Stimulated activated naive CD8-positive, alpha-beta T cell treated with anti-CD3 and anti-CD28 coated beads, Interleukin-15, Interleukin-2, amounts not matched to agents 100 U/mL and 50 U/mL, for 24 hours (primary cell): ENCODE measurements at regions not wholly inside any gene's neighbourhood (a gene's known extent, or its start where the extent isn't known, plus 50 kb on each side); places are given as distances from the start of the nearest gene placed in this dataset.
A peak's percentile ranks its signal among the peaks of the same experiment; 100 is the strongest.
"Not testable (repeated sequence)": the region's sequence is repeated elsewhere in the genome, so short reads cannot be mapped to it uniquely, and the experiment has no call there.

ENCODE experiments used
- ATAC-seq: fragments of 150-1000 bp; cut with Tn5 transposase; one replicate; pipeline ENCODE4 v1.10.0; 2021
- DNase-seq: peaks from one replicate; pipeline ENCODE4 v3.0.0; 2021

DNA sequence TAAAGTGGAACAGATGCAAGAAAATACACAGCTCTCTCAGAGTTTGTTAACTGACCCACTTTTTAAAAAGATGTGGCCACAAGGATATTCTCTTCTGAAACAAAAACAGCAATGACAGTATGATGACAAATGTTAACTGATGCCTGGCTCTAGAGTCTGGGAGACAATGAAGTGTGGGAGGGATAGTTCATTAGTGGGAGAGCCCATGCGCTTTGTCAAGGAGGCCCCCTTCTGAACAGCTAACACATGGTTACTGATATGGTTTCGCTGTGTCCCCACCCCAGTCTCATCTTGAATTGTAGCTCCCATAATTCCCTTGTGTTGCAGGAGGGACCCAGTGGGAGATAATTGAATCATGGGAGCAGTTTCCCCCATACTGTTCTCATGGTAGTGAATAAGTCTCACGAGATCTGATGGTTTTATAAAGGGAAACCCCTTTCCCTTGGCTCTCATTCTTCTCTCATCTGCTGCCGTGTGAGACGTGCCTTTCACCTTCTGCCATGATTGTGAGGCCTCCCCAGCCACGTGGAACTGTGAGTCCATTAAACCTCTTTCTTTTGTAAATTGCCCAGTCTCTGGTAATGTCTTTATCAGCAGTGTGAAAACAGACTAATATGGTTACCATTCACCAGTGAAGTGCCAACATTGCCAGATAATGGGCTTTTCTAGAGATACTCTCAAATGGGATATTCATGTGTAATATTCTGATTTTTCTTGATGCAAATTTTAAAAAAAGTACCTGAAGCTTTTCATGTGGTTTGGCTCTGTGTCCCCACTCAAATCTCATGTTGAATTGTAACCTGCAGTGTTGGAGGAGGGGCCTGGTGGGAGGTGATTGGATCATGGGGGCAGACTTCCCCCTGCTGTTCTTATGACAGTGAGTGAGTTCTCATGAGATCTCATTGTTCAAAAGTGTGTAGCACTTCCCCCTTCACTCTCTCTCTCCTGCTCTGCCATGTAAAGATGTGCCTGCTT is 435.8 kb downstream of the SHISA9 start:
- DNase-seq, ATAC-seq: not testable (repeated sequence)

DNA sequence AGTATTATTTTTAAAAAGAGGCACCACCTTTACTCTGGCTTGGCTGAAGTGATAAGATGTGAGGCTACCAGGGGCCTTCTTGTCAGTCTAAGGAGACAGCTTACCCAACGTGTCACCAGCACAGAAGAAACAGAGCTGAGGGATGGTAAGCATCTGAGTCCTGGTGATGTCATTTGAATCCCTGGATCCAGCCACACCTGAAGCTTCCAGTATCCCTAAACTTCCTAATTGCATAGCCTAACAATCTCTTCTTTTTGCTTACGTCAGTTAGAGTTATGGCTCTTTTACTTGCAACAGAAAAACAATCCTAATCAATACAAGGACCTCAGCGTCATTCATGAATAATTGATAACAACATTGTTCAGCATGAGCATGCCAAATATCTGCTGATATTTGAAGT is 436.6 kb downstream of the SHISA9 start:
- no peak for ATAC-seq
- DNase-seq: no peak

DNA sequence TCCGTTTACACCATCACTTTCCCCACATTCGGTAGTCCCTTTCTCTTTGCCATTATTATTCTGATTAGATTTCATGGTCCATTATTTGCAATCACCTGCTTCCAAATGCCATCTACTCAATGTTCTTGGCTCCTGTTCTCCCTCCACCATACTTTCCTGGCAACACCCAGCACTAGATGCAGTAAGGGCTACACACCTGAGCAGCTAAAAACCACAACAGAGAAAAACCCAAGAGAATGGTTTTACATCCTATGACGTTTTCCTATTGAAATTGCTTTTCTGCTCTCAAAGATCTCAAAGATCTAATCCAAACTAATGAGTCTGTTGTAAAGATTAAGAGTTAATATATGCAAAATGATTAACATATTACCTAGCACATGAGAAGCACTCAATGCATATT is 441.3 kb downstream of the SHISA9 start:
- ATAC-seq: no peak
- no peak for DNase-seq

DNA sequence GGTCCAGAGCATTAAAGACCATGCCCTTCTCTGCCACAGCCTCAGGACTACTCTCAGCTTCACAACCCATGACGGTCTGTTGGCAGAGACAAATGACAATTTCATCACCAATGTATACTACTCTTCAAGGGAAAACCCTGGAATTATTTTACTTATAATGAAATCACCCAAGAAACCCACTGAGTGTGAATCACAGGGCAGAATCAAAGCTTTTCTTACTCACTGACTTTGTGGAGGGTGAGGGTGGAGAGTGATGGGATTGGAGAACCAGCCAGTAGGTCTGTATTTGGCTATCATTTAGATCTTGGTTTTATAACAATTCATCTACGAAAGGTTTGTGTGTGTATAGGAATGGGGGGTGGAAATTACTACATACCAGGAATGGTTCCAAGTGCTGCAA is 442.6 kb downstream of the SHISA9 start:
- DNase-seq (no peak), ATAC-seq (no peak)

DNA sequence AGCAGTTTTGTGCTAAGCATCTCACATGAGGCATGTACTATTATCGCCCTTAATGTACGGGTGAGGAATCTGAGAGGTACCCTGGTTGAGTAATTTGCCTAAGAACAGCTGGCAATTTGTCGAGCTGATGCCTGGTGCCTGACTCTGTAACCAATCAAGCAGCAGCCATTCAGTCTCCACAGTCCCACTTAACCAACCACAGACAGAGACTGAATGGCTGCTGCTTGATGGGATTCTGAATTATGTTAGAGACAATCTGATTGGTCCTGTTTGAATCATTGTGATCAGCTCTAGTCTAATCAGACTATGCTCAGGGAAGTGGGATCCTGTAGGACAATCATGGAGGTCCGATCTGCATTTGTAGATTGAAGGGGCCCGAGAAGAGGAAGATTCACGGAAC is 447.0 kb downstream of the SHISA9 start:
- ATAC-seq (no peak), DNase-seq (no peak)

DNA sequence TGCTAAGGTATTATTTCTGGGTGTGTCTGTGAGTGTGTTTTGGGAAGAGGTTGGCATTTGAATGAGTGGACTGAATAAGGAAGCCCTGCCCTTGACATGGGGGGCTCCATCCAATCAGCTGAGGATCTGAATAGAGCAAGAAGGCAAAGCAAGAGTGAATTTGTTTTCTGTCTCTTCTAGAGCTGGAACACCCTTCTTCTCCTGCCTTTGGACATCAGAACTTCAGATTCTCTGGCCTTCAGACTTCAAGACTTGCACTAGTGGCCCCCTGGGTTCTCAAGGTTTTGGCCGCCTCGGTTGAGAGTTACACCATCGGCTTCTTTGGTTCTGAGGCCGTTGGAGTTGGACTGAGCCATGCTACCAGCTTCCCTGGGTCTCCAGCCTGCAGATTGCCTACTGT is 448.6 kb downstream of the SHISA9 start:
- DNase-seq (no peak), ATAC-seq (no peak)

DNA sequence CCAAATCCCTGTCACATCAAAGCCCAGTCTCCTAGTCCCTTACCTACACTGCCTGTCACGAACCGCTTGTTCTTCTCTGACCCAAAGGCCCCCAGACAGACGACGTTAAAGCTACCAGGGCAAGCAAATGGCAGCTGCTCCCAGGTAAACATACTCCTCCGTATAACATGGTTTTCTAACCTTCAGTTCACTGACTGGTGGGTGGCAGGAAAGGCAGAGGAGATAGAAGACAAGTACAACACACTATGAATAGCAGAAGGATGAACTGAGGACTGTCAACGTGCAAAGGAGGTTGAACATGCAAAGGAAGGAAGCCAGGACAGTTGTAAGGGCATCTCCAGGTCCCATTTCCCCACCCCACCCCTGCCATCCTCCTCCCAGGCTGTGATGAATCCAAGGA is 449.8 kb downstream of the SHISA9 start:
- ATAC-seq (no peak), DNase-seq (no peak)

DNA sequence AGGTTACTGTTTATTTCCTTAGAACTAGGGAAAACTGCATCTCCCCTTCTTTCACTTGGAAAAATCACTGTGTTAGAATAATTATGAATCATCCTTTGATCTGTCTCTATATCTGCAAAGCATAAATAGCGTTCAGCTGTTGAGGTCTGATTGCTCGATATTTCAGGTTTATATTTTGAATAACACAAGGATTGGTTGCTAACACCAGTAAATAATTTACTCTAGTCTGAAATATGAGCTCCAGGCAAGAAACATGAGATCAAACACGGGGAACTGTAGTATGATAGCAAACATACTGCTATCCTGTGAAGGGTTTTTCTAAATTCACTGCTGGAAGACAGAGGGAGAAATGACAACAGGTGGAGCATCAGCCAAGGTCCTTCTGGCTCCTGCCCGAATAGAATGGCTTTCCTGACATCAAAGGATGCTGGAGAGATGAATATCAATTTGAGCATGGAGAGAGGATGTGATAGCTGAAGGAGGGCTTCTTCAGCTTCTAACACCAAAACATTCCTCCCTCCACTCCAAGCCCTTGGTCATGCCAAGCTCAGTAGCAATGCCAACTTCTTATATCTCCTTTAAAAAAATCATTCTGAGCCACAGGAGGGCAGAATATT is 450.3 kb downstream of the SHISA9 start:
- ATAC-seq: no peak
- no peak for DNase-seq

DNA sequence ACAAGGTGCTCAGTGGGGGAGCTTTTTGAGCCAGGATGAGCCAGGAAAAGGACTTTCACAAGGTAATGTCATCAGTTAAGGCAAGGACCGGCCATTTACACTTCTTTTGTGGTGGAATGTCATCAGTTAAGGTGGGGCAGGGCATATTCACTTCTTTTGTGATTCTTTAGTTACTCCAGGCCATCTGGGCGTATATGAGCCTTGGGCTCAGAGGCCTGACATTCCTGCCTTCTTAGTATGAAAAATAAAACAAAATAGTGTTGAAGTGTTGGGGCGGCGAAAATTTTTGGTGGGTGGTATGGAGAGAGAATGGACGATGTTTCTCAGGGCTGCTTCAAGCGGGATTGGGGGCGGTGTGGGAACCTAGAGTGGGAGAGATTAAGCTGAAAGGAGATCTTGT is 451.4 kb downstream of the SHISA9 start:
- ATAC-seq: not testable (repeated sequence)

DNA sequence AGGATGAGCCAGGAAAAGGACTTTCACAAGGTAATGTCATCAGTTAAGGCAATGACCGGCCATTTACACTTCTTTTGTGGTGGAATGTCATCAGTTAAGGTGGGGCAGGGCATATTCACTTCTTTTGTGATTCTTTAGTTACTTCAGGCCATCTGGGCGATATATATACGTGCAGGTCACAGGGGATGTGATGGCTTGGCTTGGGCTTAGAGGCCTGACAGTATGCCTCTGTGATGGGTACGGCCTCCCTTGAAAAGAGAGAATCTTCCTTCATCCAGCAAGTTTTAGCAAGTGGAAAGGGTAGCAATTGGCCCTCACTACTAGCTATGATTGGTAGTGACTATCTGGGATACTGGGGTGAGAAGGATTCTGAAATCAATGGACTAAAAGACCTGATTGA is 456.4 kb downstream of the SHISA9 start:
- not testable (repeated sequence) for ATAC-seq, DNase-seq

More for the DNA sequence above, 451.4 kb downstream of the SHISA9 start:
- DNase-seq: not testable (repeated sequence)

DNA sequence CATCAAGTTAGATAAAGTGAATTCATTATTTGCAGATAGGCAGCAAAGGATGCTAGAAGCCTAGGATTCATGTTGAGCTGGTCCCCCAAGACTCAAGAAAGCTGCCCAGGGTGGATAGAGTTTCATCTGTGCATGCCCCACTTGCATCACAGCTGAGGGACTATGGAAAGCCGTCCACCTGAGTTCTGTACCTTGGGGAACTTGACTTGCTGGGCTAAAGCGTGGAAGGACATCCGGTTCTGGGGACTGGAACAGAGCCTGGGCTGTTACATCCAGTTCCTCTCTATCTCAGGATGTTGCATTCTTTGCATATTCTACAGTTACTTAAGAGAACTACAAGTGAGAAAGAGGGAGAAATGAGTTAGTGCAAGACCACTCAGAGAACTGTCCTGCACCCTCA is 458.4 kb downstream of the SHISA9 start:
- ATAC-seq: no peak
- no peak for DNase-seq

DNA sequence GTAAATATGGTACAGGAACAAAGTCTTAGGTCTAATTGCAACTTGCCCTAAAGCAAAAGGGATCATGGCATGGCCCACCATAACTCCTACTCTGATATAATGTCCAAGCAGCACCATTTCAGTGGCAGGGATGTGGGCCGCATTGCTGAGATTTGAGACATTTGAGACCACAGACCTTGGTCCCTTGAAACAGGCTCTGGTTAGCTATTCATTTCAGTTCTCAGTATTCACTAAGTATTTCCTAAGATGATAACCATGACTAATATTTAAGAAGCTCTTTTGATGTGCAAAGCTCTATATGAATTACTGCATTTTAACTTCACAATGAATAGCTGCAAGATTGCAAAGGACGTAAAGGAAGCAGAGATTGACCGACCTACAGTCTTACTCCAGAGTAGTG is 471.0 kb downstream of the SHISA9 start:
- DNase-seq: no peak
- no peak for ATAC-seq

DNA sequence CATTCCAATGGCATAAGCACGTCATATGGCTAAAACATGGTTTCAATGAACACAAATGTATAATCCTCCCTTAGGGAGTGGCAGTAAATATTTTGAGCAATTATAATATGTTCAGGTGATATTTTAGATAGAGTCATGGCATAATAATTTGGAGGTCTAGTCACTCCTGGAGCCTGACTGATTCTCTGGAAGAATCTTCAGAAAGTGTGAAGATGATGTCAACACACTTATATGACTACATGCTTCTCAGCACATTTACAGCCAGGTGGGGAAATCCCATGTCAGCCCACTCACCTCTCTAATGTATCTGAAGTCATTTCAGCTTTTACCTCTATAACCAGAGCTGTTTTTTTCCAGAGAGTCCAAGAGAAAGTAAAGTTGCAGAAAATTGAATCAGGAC is 474.8 kb downstream of the SHISA9 start:
- DNase-seq (peak; percentile 4), ATAC-seq (peak; percentile 55)

DNA sequence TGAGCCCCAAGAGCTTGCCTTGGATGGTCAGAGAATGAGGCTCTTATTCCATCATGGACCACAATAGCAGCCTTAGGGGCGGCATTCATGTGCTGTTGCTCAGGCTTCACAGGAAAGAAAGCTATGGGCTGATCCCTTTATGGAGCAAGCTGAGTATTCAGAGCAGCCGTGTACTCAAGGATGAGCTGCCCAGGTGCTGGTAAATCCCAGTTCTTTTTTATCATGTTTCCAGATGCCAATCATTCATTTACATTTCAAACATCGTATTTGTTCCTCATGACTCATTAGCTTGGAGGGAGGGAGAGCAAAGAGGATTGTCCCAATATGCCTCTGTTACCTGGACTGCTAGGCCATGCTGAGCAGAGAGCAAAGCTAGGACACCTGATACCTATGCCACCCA is 475.7 kb downstream of the SHISA9 start:
- ATAC-seq: no peak
- no peak for DNase-seq

DNA sequence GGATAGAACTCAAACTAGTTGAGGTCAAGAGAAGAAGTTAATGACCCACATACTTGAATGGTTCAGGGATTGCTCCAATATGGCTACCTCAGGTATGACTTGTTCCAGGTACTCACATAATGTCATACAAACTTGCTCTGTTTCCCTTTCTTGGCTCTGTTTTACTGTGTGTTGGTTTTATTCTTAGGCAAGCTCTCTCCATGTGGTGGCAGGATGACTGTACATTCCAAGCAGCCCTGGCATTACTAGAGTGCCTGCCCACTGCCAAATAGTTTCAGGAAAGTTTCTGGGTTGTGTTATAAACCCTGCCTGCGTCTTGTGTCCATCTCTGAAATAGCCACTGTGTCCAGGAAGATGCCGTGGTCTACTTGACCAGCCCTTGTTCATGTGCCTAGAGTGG is 476.8 kb downstream of the SHISA9 start:
- ATAC-seq (no peak), DNase-seq (no peak)

DNA sequence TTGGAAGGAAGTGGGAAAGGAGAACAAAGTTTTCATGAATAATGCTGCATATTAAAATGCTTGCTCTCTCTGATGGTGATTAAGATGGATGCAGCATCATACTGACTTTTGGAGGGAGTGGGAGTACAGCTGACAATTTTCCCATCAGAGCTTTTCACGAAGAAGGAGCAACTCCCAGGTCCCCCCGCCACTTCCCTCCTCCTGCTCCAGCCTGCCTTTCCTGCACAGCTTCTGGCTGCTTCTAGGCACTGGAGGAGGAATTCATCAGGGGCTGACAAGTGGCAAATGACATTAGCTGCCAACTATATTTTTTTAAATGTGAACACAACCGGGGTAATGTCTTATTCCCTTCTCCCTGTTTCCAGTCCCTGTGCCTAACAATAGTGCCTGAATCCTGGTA is 477.9 kb downstream of the SHISA9 start:
- DNase-seq (no peak), ATAC-seq (no peak)

DNA sequence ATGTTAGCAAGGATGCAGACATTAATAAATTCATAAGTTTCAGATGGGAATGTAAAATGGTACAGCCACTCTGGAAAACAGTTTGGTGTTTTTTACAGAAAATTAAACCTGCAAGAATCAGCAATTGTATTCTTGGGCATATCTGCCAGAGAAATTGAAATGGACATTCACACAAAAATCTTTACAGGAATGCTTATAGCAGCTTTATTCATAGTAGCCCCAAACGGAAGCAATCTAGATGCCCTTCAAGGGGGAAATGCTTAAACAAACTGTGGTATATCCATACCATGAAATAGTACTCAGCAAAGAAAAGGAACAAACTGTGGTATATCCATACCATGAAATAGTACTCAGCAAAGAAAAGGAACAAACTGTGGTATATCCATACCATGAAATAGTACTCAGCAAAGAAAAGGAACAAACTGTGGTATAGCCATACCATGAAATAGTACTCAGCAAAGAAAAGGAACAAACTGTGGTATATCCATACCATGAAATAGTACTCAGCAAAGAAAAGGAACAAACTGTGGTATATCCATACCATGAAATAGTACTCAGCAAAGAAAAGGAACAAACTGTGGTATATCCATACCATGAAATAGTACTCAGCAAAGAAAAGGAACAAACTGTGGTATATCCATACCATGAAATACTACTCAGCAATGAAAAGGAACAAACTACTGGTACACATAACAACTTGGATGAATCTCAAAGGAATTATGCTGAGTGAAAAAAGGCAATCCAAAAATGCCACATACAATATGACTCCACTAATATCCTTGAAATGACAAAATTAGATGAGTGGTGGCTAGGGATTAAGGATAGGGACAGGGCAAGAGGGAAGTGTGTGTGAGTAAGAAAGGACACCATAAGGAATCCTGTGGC is 484.0 kb downstream of the SHISA9 start:
- ATAC-seq, DNase-seq: not testable (repeated sequence)

DNA sequence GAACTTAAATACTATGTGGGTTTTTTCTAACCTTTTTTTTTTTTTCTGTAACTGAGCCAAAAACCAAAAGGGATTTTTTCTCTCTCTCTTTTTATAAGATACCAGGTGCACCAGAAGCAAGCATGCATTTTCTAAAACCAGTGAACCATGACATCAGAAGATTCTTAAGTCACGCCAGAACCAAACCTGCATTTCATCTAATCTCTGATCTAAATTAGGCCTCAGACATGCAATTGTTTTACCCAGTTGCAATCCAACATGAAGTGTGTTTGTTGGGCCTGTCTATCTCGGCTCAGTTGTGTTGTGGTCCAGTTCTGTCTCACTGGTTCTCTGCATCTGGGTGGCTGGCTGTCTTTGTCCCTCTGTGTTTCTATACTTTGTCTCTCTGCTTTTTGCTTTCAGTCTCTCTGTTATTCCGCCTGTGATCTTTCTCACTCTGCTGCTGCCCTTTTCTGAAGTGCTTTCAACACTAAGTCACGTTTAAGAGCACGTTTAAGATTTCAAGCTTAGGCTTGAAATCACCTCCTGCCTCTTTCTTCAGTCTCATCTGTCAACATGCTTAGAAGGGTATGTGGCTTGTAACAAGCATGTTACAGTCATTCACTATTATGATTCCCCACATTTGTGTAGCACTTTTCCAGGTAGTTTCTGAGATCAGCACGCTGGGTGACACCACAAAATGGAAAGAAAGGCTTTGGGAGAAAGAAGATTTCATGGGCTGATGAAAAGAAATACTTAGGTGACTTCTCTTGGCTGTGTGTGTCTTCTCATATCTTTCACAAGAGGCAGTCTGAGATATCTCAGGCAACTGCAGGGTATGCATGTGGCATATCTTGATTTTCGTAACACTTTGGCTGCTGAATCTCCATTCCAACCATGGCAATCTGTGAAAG is 488.9 kb downstream of the SHISA9 start:
- DNase-seq (no peak), ATAC-seq (no peak)

DNA sequence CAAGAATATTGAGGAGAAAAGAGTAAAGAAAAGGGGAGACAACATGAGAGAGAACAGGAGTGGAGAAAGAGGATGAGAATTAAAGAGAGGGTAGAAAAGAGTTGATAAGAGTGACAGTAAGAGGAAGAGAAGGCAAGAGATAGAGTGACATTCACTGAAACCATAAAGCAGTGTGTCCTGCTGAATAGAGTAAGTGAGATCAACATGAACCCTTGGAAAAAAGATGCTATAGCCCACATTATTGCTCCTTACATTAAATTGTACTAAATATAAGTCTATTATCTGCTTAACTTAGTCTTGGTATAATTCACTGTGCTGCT is 489.5 kb downstream of the SHISA9 start:
- DNase-seq (no peak), ATAC-seq (no peak)

DNA sequence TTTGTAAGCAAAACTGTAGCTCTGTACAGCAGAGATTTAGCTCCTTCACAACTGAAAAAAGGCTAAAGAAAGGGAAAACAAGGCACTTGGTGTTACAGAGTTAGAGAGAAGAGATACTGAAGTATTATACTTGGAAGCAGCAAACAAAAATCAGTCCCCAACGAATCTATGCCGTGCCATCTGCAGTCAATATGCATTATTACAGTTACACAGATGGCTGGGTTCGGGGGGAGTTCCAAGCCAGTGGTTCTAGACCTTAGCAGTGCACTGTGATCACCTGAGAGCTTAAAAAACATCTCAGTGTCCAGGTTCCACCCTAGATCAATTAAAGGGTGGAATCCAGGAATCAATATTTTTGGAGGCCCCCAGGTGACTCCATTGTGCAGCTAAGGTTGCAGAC is 489.9 kb downstream of the SHISA9 start:
- DNase-seq: no peak
- no peak for ATAC-seq

DNA sequence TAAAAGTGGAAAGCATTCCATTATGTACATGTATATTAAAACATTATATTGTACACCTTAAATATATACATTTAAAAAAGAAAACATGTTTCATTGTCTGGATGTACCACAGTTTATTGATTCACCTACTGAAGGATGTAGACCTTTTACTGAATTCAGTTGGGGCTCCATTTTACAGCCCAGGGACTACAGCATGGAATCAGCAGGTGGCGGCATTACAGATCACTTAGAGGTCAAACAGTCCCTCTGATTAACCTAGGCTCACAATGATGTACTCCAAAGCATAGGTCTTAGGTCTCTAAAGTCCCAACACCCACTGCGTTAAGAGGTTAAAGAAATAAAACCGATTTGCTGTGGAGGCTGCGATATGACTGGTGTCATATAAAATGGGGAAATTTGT is 490.9 kb downstream of the SHISA9 start:
- ATAC-seq: no peak
- no peak for DNase-seq

DNA sequence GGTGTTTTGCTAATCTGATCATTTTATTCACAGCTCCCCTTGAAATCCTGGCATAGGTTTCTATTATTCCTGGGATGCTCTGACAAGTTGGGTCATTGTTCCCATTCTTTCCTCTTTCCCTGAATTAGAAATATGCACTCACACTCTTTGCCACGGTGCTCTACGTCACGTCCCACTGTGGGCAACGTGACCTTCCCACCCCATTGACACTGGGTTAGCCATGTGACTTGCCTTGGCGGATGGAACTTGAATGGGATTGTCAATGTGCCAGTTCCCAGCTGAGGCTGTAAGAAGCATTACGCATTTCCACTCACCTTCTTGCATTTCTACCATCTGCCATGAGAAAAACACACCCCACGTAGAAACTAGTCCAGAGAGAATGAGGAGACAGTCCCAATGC is 492.4 kb downstream of the SHISA9 start:
- ATAC-seq (no peak), DNase-seq (no peak)
